Sigmoid colon (tissue), 6 donors: ENCODE measurements at regions not wholly inside any gene's neighbourhood (a gene's known extent, or its start where the extent isn't known, plus 50 kb on each side); places are given as distances from the start of the nearest gene placed in this dataset.
"Not testable (repeated sequence)": the region's sequence is repeated elsewhere in the genome, so short reads cannot be mapped to it uniquely, and the experiment has no call there.

ENCODE experiments used
- DNase-seq: peaks from one replicate; pipeline ENCODE4 v3.0.0-alpha.2; 2019
- H3K27ac ChIP-seq, 4 donors: fragments of 200-600 bp; sonication (generic); one replicate each; pipeline ENCODE4 v1.5.1; 2016 to 2019; ENCODE audit warnings: mild to moderate bottlenecking in 1 of 4
- H3K27me3 ChIP-seq, 3 donors: fragments of 200-600 bp; sonication (generic); one replicate each; pipeline ENCODE4 v1.5.1; 2019; ENCODE audit warnings: mild to moderate bottlenecking in 1 of 3
- H3K36me3 ChIP-seq, 4 donors: fragments of 200-600 bp; sonication (generic); one replicate each; pipeline ENCODE4 v1.5.1; 2016 to 2019
- H3K4me1 ChIP-seq, 4 donors: fragments of 200-600 bp; sonication (generic); one replicate each; pipeline ENCODE4 v1.5.1; 2017 to 2019
- H3K4me3 ChIP-seq, 4 donors: fragments of 200-600 bp; sonication (generic); one replicate each; pipeline ENCODE4 v1.5.1; 2017 to 2019; ENCODE audit warnings: mild to moderate bottlenecking in 2 of 4, moderate library complexity in 1 of 4
- H3K9me3 ChIP-seq, 4 donors: fragments of 200-600 bp in 3 of 4; sonication (generic) in 3 of 4; one replicate each; pipeline versions ENCODE4 v1.5.1 to v1.6.1; 2013 to 2019
- EP300 ChIP-seq, 4 donors: sonication (generic); formaldehyde crosslinking; IDR thresholded peaks; one replicate each; pipeline ENCODE4 v1.6.1; 2017; ENCODE audit warnings: antibody characterized with exemption in 4 of 4
- POLR2A ChIP-seq, 2 donors: fragments of 450-650 bp; IDR thresholded peaks; one replicate each; pipeline ENCODE4 v1.6.1; 2016; ENCODE audit warnings: antibody characterized with exemption in 2 of 2, mild to moderate bottlenecking in 2 of 2, moderate library complexity in 2 of 2
- POLR2AphosphoS5 ChIP-seq, 4 donors: sonication (generic); formaldehyde crosslinking; IDR thresholded peaks; one replicate each; pipeline ENCODE4 v1.6.1; 2017; ENCODE audit warnings: antibody characterized with exemption in 4 of 4
- WGBS, 2 donors: extraction: QIAGEN DNeasy Blood & Tissue Kit; methylation state at CpG; one replicate each; pipeline ENCODE4 v1.1.7; 2013; 5-methylcytosine and 5-hydroxymethylcytosine counted together
- intact Hi-C: fragments of 100-400 bp; cut with DNase I; formaldehyde crosslinking; loops from one replicate; pipeline ENCODE4 v1.15.1; 2023
- TF ChIP-seq, protein P1 (sequence below), 4 experiments: fragments of 450-650 bp in 3 of 4; fragments of 200-600 bp in 1 of 4; IDR thresholded peaks; one replicate each; pipeline ENCODE4 v1.5.1; 2016 to 2019; ENCODE audit warnings: antibody characterized with exemption in 4 of 4, mild to moderate bottlenecking in 3 of 4, moderate library complexity in 2 of 4
- donor health status: healthy with polysubstance abuse.
- donor health status: healthy.

DNA sequence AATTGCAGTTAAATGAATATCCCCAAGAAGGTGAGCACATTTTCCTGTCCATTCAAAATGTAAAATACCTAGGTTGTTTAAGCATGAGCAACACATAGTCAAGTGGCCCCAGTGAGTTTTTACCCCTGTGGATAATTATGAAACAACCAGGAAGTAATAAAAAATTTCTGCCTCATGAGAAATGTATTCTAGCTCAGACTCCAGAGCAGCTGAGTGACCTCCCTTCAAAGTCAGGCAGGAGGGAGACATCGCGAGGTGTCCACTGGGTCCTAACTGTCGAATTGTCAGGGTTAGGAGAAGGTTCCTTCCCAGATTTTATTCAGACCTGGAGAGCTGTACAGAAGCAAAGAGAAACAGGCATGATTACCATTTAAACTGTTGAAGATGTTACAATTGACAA is 416.6 kb upstream of the SMIM21 start:
- Histone ChIP-seq H3K9me3 (no peaks in the 10 kb centered on the region), H3K27me3 (no peaks in the 10 kb centered on the region), H3K36me3 (no peaks in the 10 kb centered on the region), H3K4me1 (no peaks in the 10 kb centered on the region), H3K27ac (no peak overlapping the region), H3K4me3 (no peak overlapping the region)
- TF ChIP-seq POLR2A (IDR thresholded peaks at IDR 0.05) = no peak
- no peak for DNase-seq
- WGBS, 2 donors = 87 to 88% methylated on average over 3 of the region's 3 CpGs
- intact Hi-C loops = no loop called here

DNA sequence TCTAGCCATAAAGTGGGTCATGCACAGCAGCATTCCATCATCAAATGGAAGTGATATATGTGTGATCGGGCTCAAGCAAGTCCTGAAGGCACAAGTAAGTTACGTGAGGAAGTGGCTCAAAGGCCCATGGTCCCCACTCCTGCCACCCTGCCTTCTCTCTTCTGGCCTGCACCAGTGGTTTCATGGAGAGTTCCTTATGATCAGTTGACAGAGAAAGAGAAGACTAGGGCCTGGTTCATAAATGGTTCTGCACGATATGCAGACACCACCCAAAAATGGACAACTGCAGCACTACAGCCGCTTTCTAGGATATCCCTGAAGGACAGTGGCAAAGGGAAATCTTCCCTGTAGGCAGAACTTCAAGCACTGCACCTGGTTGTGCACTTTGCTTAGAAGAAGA is 412.6 kb upstream of the SMIM21 start:
- 72 to 73% methylated on average over 4 of the region's 4 CpGs for WGBS, 2 donors
- no peaks in the 10 kb centered on the region for H3K36me3 ChIP-seq
- H3K27me3 ChIP-seq = no peaks in the 10 kb centered on the region
- intact Hi-C loops = no loop called here
- no peak overlapping the region for H3K27ac ChIP-seq
- no peaks in the 10 kb centered on the region for H3K9me3 ChIP-seq
- DNase-seq = no peak
- no peak for TF ChIP-seq POLR2AphosphoS5 (IDR thresholded peaks at IDR 0.05)
- no peak for TF ChIP-seq EP300 (IDR thresholded peaks at IDR 0.05)
- TF ChIP-seq POLR2A (IDR thresholded peaks at IDR 0.05) = no peak
- no peaks in the 10 kb centered on the region for H3K4me1 ChIP-seq
- no peak overlapping the region for H3K4me3 ChIP-seq

DNA sequence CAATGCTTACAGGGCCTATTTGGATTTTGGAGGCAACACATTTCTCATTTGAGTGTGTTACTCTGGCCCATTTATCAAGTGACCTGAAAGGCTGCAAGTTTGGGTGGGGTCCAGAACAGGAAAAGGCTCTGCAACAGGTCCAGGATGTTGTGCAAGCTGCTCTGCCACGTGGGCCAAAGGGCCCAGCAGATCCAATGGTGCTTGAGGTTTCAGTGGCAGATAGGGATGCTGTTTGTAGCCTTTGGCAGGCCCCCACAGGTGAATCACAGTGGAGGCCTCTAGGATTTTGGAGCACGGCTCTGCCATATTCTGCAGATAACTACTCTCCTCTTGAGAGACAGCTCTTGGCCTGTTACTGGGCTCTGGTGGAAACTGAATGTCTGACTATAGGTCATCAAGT is 412.2 kb upstream of the SMIM21 start:
- H3K27me3 ChIP-seq, H3K4me3 ChIP-seq, H3K9me3 ChIP-seq, H3K4me1 ChIP-seq, intact Hi-C loops, H3K27ac ChIP-seq, H3K36me3 ChIP-seq: not testable (repeated sequence)
- WGBS, 2 donors = 76 to 84% methylated on average over 2 of the region's 2 CpGs
- DNase-seq = peak; percentile 46

DNA sequence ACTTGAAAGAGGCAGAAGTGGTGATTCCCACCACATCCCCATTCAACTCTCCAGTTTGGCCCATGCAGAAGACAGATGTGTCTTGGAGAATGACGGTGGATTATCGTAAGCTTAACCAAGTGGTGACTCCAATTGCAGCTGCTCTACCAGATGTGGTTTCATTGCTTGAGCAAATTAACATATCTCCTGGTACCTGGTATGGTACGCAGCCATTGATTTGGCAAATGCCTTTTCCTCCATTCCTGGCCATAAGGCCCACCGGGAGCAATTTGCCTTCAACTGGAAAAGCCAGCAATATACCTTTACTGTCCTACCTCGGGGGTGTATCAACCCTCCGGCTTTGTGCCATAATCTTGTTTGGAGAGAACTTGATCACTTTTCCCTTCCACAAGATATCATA is 411.5 kb upstream of the SMIM21 start:
- 95 to 96% methylated on average over 6 of the region's 6 CpGs for WGBS, 2 donors
- Histone ChIP-seq H3K27ac (no peak overlapping the region), H3K27me3 (no peaks in the 10 kb centered on the region), H3K4me1 (no peaks in the 10 kb centered on the region), H3K36me3 (no peaks in the 10 kb centered on the region), H3K9me3 (no peaks in the 10 kb centered on the region), H3K4me3 (no peak overlapping the region)
- peak; percentile 40 for DNase-seq
- TF ChIP-seq EP300 (IDR thresholded peaks at IDR 0.05) = no peak
- TF ChIP-seq POLR2A (IDR thresholded peaks at IDR 0.05) = no peak
- TF ChIP-seq, protein P1, sequence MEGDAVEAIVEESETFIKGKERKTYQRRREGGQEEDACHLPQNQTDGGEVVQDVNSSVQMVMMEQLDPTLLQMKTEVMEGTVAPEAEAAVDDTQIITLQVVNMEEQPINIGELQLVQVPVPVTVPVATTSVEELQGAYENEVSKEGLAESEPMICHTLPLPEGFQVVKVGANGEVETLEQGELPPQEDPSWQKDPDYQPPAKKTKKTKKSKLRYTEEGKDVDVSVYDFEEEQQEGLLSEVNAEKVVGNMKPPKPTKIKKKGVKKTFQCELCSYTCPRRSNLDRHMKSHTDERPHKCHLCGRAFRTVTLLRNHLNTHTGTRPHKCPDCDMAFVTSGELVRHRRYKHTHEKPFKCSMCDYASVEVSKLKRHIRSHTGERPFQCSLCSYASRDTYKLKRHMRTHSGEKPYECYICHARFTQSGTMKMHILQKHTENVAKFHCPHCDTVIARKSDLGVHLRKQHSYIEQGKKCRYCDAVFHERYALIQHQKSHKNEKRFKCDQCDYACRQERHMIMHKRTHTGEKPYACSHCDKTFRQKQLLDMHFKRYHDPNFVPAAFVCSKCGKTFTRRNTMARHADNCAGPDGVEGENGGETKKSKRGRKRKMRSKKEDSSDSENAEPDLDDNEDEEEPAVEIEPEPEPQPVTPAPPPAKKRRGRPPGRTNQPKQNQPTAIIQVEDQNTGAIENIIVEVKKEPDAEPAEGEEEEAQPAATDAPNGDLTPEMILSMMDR (IDR thresholded peaks at IDR 0.05) = no peak
- no peak for TF ChIP-seq POLR2AphosphoS5 (IDR thresholded peaks at IDR 0.05)
- intact Hi-C loops = no loop called here

DNA sequence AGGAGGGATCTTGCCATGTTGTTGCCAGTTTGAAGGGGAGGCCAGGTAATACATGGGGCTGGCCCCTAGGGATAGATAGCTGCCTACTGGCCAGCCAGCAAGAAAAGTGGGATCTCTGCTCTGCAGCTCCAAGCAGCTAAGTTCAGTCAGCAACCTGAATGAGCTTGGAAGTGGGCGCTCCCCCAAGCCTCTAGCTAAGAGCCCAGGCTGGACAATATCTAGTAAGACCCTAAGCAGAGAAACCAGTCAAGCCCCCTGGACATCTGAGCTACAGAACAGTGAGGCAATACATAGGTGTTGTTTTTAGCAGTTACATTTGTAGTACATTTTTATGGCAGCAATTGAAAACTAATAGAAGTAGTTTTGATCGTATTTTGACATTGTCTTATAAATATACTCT is 409.8 kb upstream of the SMIM21 start:
- DNase-seq = no peak
- intact Hi-C loops = no loop called here
- WGBS, 2 donors = 85 to 94% methylated on average over 2 of the region's 2 CpGs
- H3K4me1 ChIP-seq = no peaks in the 10 kb centered on the region
- H3K27me3 ChIP-seq = no peaks in the 10 kb centered on the region
- no peak for TF ChIP-seq POLR2AphosphoS5 (IDR thresholded peaks at IDR 0.05)
- no peak for TF ChIP-seq POLR2A (IDR thresholded peaks at IDR 0.05)
- no peak for TF ChIP-seq EP300 (IDR thresholded peaks at IDR 0.05)
- TF ChIP-seq, protein P1 (IDR thresholded peaks at IDR 0.05) = no peak
- no peak overlapping the region for H3K27ac ChIP-seq
- H3K4me3 ChIP-seq = no peak overlapping the region
- no peaks in the 10 kb centered on the region for H3K9me3 ChIP-seq
- H3K36me3 ChIP-seq = no peaks in the 10 kb centered on the region

DNA sequence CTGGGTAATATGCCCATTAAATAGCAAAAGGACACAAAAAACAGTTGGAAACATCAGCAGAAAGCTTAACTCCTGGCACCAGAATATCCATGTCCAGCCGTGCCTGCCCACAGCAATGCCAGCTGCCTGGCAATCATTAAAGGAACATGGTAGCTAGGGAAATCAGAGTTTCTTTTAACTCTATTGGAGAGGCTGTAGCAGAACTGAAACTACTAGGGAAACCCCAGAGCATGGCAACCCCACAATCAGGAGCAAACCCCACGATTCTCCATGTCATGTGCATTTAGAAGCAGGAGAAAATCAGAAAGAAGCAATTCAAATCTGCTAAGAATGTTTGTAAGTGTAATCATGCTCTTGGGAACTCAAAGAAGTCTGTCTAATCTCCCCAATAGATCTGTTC is 409.0 kb upstream of the SMIM21 start:
- WGBS, 2 donors = 82 to 84% methylated on average over 2 of the region's 2 CpGs
- intact Hi-C loops = no loop called here
- no peak for DNase-seq

More for the DNA sequence above, 409.0 kb upstream of the SMIM21 start:
- Histone ChIP-seq H3K4me1 (no peaks in the 10 kb centered on the region), H3K27me3 (no peaks in the 10 kb centered on the region), H3K36me3 (no peaks in the 10 kb centered on the region), H3K4me3 (no peak overlapping the region), H3K9me3 (no peaks in the 10 kb centered on the region), H3K27ac (no peak overlapping the region)
- TF ChIP-seq POLR2A (IDR thresholded peaks at IDR 0.05) (no peak), EP300 (IDR thresholded peaks at IDR 0.05) (no peak), POLR2AphosphoS5 (IDR thresholded peaks at IDR 0.05) (no peak)
- TF ChIP-seq, protein P1 (IDR thresholded peaks at IDR 0.05) = no peak
